ENCODE measurements at regions not wholly inside any gene's neighbourhood (a gene's known extent, or its start where the extent isn't known, plus 50 kb on each side); places are given as distances from the start of the nearest gene placed in this dataset.

- TF ChIP-seq CTCF (optimal IDR thresholded peaks at IDR 0.05 in 1 of 3, IDR thresholded peaks at IDR 0.05 in 1 of 3, conservative IDR thresholded peaks at IDR 0.05 in 1 of 3; ENCODE audit: extremely low read depth in 1 of 3, insufficient read depth in 2 of 3, low read length in 3 of 3) (no peak), EZH2 (IDR thresholded peaks at IDR 0.05; ENCODE audit: low read length) (no peak)
Observed at GRCh38 chr9:87002517-87002916, 55.2 kb upstream of the GAS1 start.
